RWPE1 (cell line): ENCODE measurements at regions not wholly inside any gene's neighbourhood (a gene's known extent, or its start where the extent isn't known, plus 50 kb on each side); places are given as distances from the start of the nearest gene placed in this dataset.

Experiments used
- CTCF ChIA-PET: fragments of 350-600 bp; sonication (Branson Sonifier 250); formaldehyde crosslinking; extraction: SDS; loops from one replicate; lab custom pipeline; 2021; lab: Yijun Ruan, JAX
- POLR2A ChIA-PET: fragments of 400-600 bp; formaldehyde crosslinking; extraction: SDS; loops from one replicate; lab custom pipeline; 2020; ENCODE audit warnings: antibody characterized with exemption; ENCODE audit not compliant: low non-redundant PET; lab: Yijun Ruan, JAX
- DNase-seq: peaks from one replicate; pipeline ENCODE4 v3.0.0; 2012; ENCODE audit warnings: low spot score
- H3K27ac ChIP-seq: fragments of 450-650 bp; 2 replicates; pipeline ENCODE4 v1.5.1; 2017
- CTCF ChIP-seq: fragments of 450-650 bp; conservative IDR thresholded peaks from 2 replicates; pipeline ENCODE4 v1.5.1; 2017; ENCODE audit warnings: low read depth, mild to moderate bottlenecking

- ChIA-PET POLR2A (no interaction called here), CTCF (no interaction called here)
- DNase-seq, result no peak
- H3K27ac ChIP-seq, result no peak overlapping the region
- no peak for TF ChIP-seq CTCF
These were observed 71.2 kb upstream of the AFF3 start for GRCh38 chr2:100213595-100213994.

DNA sequence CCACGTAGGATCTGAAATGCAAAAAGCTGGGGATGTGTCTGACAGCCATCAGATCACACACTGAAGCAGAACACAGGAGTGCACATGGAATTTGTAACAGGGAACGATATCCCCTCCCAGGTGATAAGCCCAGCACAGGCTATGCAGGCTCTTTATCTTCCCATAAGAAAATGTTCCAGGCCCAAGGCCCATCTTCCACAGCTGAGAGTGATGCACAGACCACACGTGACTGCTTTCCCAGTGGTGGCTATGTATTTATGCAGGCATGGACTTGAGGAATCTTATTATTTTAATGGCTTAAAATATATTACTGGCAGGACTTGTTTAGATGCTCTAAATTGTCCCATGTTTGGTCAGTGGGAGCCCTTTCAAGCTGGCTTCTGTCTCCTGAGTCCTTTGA is 70.5 kb upstream of the AFF3 start:
- DNase-seq, result no peak
- TF ChIP-seq CTCF, result no peak
- CTCF ChIA-PET, result no interaction called here
- POLR2A ChIA-PET, result no interaction called here
- no peak overlapping the region for H3K27ac ChIP-seq

DNA sequence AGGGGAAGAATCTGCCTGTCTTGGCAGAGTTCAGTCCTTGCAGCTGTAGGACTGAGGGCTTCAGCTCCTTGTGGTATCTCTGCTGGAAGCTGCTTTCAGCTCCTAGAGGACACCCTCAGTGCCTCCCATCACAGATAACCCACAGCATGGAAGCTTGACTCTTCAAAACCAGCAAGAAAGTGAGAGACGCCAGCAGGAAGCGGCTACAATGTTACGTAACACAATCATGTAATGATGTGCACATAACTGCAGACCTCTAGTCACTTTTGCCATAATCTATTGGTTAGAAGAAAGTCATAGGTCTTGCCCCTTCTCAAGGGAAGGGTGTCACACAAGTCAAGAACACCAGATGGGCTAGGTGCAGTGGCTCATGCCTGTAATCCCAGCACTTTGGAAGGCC is 69.1 kb upstream of the AFF3 start:
- no peak for DNase-seq
- H3K27ac ChIP-seq, result no peak overlapping the region
- POLR2A ChIA-PET, result no interaction called here
- TF ChIP-seq CTCF, result no peak
- CTCF ChIA-PET, result interaction anchor here (0.6 kb wide), 2 partner anchors 19 to 67 kb away, joined by 3 read pairs; no protein-coding TSS in a partner anchor

DNA sequence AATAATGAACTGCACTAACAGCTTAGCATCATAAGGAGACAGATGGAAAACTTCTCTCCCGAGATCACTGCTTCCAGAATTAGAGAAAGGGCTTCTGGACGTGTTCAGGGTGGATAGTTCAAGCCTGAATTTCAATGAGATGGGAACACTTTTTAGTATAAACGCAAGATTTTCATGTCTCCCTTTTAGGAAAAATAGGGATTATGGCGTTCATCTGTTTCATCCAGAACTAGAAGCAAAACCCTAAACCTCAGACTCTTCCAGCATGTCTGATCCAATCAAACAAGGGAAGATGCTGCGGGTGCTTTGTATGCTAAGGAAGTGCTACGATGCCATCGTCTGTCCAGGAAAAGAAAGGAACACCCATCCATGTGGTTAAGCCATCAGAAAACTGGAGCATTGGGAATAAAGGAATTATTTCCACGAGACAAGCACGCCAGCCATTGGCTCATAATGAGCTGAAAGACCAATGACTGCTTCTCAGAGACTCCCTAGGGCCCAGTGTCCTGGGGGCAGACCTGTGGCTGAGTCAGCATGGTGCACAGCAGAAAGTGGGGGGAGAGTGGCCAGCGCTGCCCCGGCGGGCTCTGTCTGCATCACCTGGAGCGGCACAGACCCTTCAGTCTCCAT is 65.9 kb upstream of the AFF3 start:
- no peak for DNase-seq
- H3K27ac ChIP-seq, result no peak overlapping the region
- ChIA-PET POLR2A (no interaction called here), CTCF (no interaction called here)
- TF ChIP-seq CTCF, result no peak

- DNase-seq, result no peak
- POLR2A ChIA-PET, result interaction anchor here (0.8 kb wide), 1 partner anchor 15 kb away, joined by 3 read pairs; no protein-coding TSS in a partner anchor
- CTCF ChIA-PET, result no interaction called here
- no peak for TF ChIP-seq CTCF
- no peak overlapping the region for H3K27ac ChIP-seq
These were observed 65.1 kb upstream of the AFF3 start for GRCh38 chr2:100207411-100207885.

DNA sequence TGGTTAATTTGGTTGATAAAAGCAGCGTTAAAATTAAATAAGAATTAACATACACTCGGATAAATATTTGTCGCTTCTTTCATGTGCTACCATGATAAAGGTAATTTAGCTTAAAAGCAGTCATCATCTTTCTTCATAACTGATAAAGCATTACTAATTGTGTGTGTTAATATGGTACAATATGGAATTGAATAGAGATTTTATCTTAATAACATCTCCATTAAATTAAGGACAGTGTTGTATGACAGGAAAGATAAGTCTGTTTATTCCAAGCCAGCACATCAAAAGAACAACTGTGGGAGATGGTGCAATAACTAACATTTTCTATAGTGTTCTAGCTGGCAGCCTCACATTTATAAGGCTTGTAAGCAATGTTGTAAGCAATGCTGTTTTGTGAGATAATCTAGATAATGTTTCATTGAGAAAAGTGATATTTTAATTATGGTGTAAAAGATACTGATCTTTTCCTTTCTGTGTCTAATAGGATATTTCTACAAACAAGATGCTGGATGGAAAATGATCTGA is 64.4 kb upstream of the AFF3 start:
- ChIA-PET POLR2A (interaction anchor here (0.8 kb wide), 1 partner anchor 15 kb away, joined by 3 read pairs; no protein-coding TSS in a partner anchor), CTCF (no interaction called here)
- H3K27ac ChIP-seq, result no peak overlapping the region
- no peak for DNase-seq
- TF ChIP-seq CTCF, result no peak
